ENCODE measurements at regions not wholly inside any gene's neighbourhood (a gene's known extent, or its start where the extent isn't known, plus 50 kb on each side); places are given as distances from the start of the nearest gene placed in this dataset.
"Not testable (repeated sequence)": the region's sequence is repeated elsewhere in the genome, so short reads cannot be mapped to it uniquely, and the experiment has no call there.

DNA sequence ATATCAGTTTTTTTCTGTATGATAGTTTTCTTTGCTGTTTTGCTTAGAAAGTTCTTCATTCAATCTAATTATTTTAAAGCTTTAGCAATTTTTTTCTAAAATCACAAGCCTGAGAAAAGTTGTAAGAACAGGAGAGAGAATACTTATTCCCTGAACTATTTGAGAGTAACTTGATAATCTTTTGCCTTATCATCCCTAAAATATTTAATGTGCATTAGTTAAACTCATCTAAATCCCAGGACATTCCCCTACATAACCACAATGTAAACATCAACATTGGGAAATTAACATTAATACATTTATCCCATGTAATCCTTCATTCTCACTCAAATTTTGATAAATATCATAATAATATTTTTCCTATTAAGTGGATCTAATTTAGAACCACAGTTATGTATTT lies 241.8 kb downstream of the CD109 start:
- Mint-ChIP-seq H3K4me3 (ENCODE audit: unreplicated experiment) (no peak overlapping the region), H3K36me3 (ENCODE audit: low read depth, unreplicated experiment) (no peaks in the 10 kb centered on the region), H3K27me3 (ENCODE audit: unreplicated experiment) (no peaks in the 10 kb centered on the region), H3K9me3 (ENCODE audit: unreplicated experiment) (no peaks in the 10 kb centered on the region), H3K4me1 (ENCODE audit: unreplicated experiment) (no peaks in the 10 kb centered on the region), H3K27ac (ENCODE audit: unreplicated experiment) (no peak overlapping the region)
- TF ChIP-seq, protein P1, sequence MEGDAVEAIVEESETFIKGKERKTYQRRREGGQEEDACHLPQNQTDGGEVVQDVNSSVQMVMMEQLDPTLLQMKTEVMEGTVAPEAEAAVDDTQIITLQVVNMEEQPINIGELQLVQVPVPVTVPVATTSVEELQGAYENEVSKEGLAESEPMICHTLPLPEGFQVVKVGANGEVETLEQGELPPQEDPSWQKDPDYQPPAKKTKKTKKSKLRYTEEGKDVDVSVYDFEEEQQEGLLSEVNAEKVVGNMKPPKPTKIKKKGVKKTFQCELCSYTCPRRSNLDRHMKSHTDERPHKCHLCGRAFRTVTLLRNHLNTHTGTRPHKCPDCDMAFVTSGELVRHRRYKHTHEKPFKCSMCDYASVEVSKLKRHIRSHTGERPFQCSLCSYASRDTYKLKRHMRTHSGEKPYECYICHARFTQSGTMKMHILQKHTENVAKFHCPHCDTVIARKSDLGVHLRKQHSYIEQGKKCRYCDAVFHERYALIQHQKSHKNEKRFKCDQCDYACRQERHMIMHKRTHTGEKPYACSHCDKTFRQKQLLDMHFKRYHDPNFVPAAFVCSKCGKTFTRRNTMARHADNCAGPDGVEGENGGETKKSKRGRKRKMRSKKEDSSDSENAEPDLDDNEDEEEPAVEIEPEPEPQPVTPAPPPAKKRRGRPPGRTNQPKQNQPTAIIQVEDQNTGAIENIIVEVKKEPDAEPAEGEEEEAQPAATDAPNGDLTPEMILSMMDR (IDR thresholded peaks at IDR 0.05; ENCODE audit: unreplicated experiment) = no peak
- DNase-seq (ENCODE audit: low spot score) = no peak

DNA sequence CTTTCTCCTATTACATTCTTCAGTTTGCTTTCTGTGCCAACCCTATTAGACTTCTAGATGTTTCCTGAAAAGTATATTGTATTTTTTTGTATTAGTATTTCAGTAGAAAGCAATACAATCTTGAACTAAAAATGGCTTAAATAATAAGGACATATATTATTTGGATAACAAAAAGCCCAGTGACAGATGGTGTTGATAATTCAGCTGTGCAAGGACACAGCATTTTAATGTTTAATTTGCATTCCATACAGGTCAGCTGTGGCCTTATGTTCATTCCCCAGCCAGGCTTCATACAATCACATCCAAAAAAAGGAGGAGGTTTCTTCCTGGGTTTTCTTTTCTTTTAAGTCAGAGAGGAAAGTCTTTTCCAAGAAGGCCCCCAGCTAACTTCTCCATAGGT lies 236.9 kb downstream of the CD109 start:
- Mint-ChIP-seq H3K4me3 (ENCODE audit: unreplicated experiment) (no peak overlapping the region), H3K9me3 (ENCODE audit: unreplicated experiment) (no peaks in the 10 kb centered on the region), H3K27ac (ENCODE audit: unreplicated experiment) (no peak overlapping the region), H3K27me3 (ENCODE audit: unreplicated experiment) (no peaks in the 10 kb centered on the region), H3K4me1 (ENCODE audit: unreplicated experiment) (no peaks in the 10 kb centered on the region), H3K36me3 (ENCODE audit: low read depth, unreplicated experiment) (no peaks in the 10 kb centered on the region)
- no peak for DNase-seq (ENCODE audit: low spot score)
- TF ChIP-seq, protein P1 (IDR thresholded peaks at IDR 0.05; ENCODE audit: unreplicated experiment) = no peak

DNA sequence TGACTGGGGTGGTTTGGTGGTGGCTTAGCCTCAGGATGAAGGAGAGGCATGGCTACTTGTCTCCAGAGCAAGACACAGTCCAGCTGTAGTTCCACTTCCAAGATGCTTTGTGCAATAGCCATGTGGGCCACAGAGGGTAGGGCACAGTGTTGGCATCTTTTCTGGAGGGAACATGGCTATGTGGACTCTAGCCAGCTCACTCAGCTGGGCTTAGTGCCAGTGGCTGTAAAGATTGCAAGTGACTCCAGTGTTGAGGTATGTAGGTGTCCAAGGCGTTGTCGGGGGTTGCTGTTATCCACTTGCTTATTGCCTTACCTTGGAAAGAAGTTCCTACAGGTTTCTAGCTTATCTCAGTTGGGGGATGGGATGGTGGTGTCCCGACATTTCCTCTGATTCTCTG lies 233.4 kb downstream of the CD109 start:
- TF ChIP-seq, protein P1 (IDR thresholded peaks at IDR 0.05; ENCODE audit: unreplicated experiment) = no peak
- no peak overlapping the region for H3K4me3 Mint-ChIP-seq (ENCODE audit: unreplicated experiment)

DNA sequence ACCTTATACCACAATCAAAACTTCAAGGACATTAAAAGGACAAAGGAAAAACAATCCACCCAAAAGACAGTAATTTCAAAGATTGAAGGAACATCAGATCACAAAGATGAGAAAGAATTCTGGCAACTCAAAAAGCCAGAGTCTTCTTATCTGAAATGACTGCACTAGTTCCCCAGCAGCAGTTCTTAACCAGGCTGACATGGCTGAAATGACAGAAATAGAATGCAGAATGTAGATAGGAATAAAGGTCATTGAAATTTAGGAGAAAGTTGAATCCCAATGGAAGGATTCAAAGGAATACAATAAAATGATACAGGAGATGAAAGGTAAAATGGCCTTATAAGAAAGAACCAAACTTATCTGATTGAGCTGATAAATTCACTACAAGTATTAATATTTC lies 231.4 kb downstream of the CD109 start:
- Mint-ChIP-seq H3K4me3 (ENCODE audit: unreplicated experiment) (no peak overlapping the region), H3K27ac (ENCODE audit: unreplicated experiment) (no peak overlapping the region), H3K9me3 (ENCODE audit: unreplicated experiment) (no peaks in the 10 kb centered on the region), H3K4me1 (ENCODE audit: unreplicated experiment) (no peaks in the 10 kb centered on the region), H3K27me3 (ENCODE audit: unreplicated experiment) (no peaks in the 10 kb centered on the region), H3K36me3 (ENCODE audit: low read depth, unreplicated experiment) (no peaks in the 10 kb centered on the region)
- no peak for DNase-seq (ENCODE audit: low spot score)
- TF ChIP-seq, protein P1 (IDR thresholded peaks at IDR 0.05; ENCODE audit: unreplicated experiment) = no peak

More for the DNA sequence above, 233.4 kb downstream of the CD109 start:
- no peaks in the 10 kb centered on the region for H3K27me3 Mint-ChIP-seq (ENCODE audit: unreplicated experiment)
- DNase-seq (ENCODE audit: low spot score) = no peak
- H3K9me3 Mint-ChIP-seq (ENCODE audit: unreplicated experiment) = no peaks in the 10 kb centered on the region
- no peaks in the 10 kb centered on the region for H3K36me3 Mint-ChIP-seq (ENCODE audit: low read depth, unreplicated experiment)
- no peaks in the 10 kb centered on the region for H3K4me1 Mint-ChIP-seq (ENCODE audit: unreplicated experiment)
- no peak overlapping the region for H3K27ac Mint-ChIP-seq (ENCODE audit: unreplicated experiment)

DNA sequence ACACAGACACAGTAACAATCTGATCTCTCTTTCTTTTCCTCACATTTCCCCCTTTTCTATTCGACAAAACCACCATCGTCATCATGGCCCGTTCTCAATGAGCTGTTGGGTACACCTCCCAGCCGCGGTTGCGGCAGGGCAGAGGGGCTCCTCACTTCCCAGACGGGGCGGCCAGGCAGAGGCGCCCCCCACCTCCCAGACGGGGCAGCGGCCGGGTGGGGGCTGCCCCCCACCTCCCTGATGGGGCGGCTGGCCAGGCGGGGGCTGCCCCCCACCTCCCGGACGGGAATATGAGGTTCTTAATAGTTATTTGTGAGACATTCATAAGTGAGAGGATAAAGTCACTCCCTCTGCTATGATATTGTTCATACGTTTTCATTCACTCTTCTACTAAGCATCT lies 229.7 kb downstream of the CD109 start:
- not testable (repeated sequence) for H3K4me3 Mint-ChIP-seq (ENCODE audit: unreplicated experiment); H3K36me3 Mint-ChIP-seq (ENCODE audit: low read depth, unreplicated experiment); DNase-seq (ENCODE audit: low spot score); H3K9me3 Mint-ChIP-seq (ENCODE audit: unreplicated experiment); H3K27me3 Mint-ChIP-seq (ENCODE audit: unreplicated experiment); H3K27ac Mint-ChIP-seq (ENCODE audit: unreplicated experiment); H3K4me1 Mint-ChIP-seq (ENCODE audit: unreplicated experiment)

Measured in endothelial cell (in vitro differentiated cells).